Kidney (tissue), 13 donors: ENCODE measurements at regions not wholly inside any gene's neighbourhood (a gene's known extent, or its start where the extent isn't known, plus 50 kb on each side); places are given as distances from the start of the nearest gene placed in this dataset.

Source experiments
- DNase-seq, 5 donors: peaks; one replicate each; pipeline ENCODE4 v3.0.0-alpha.2; 2013 to 2020
- FAIRE-seq: peaks from 2 replicates; lab custom pipeline; 2012; peaks lifted over from hg19 to GRCh38; lab: Jason Lieb, UNC
- H3K27ac ChIP-seq, 2 donors: one replicate each; pipeline ENCODE4 v1.7.0; 2013; ENCODE audit warnings: low read depth in 2 of 2, low read length in 2 of 2, inconsistent platforms in 1 of 2
- H3K27me3 ChIP-seq: one replicate; pipeline ENCODE4 v1.7.1; 2013; ENCODE audit warnings: low read length, inconsistent platforms; ENCODE audit not compliant: control insufficient read depth, insufficient read depth
- H3K36me3 ChIP-seq, 3 donors: one replicate each; pipeline versions ENCODE4 v1.7.0 to v1.7.1; 2013; ENCODE audit warnings: low read length in 3 of 3, control low read depth in 1 of 3, inconsistent platforms in 1 of 3; ENCODE audit not compliant: insufficient read depth in 3 of 3, control insufficient read depth in 2 of 3
- H3K4me1 ChIP-seq, 3 donors: one replicate each; pipeline versions ENCODE4 v1.7.0 to v1.7.1; 2013; ENCODE audit warnings: low read length in 3 of 3, inconsistent platforms in 1 of 3, low read depth in 1 of 3; ENCODE audit not compliant: control insufficient read depth in 2 of 3, insufficient read depth in 2 of 3
- H3K4me3 ChIP-seq, 3 donors: one replicate each; pipeline versions ENCODE4 v1.7.0 to v1.8.1; 2013; ENCODE audit warnings: low read length in 3 of 3, control low read depth in 1 of 3, inconsistent platforms in 1 of 3
- H3K9ac ChIP-seq, 3 donors: one replicate each; pipeline versions ENCODE4 v1.7.0 to v1.7.1; 2013; ENCODE audit warnings: low read length in 3 of 3, control low read depth in 1 of 3, inconsistent platforms in 1 of 3
- H3K9me3 ChIP-seq, 3 donors: one replicate each; pipeline versions ENCODE4 v1.7.0 to v1.7.1; 2013; ENCODE audit warnings: low read length in 3 of 3, control low read depth in 1 of 3, inconsistent platforms in 1 of 3; ENCODE audit not compliant: control insufficient read depth in 2 of 3, insufficient read depth in 1 of 3
- intact Hi-C: fragments of 100-400 bp; cut with DNase I; formaldehyde crosslinking; loops from one replicate; pipeline ENCODE4 v1.11.1; 2022
- TF ChIP-seq, protein P1 (sequence below): IDR thresholded peaks from 3 replicates; pipeline ENCODE4 v1.5.1; 2012; ENCODE audit warnings: mild to moderate bottlenecking, moderate library complexity, borderline replicate concordance; ENCODE audit not compliant: insufficient read depth; ENCODE audit errors: extremely low read depth
- donor health status: control.
- donor health status: control.
- donor health status: control.
- donor health status: control.
- donor health status: control.
- donor health status: DM: yes; HTN: yes; CAD: no.
- donor health status: Normal renal cell carcinoma (clear cell type).

DNA sequence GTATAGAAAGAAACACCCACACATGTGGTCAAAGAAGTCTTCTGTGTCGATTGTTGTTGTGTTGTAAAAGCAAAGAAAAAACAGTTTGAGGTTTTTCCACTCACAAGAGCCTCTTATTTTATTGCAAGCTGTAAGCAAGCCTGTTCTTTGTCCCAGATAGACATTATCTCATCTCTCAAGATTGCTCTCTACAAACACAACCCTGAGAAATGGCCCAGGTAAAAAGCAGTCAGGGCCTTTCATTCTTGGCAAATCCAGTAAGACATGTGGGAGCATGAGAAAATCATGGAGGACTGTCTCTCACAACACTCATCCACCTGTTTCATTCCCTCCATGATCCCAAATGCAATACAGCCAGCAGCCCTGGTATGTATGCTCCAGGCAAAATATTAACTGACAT is 286.6 kb upstream of the POU5F2 start:
- no peaks in the 10 kb centered on the region for H3K9me3 ChIP-seq
- no peak overlapping the region for H3K9ac ChIP-seq
- H3K4me3 ChIP-seq = no peak overlapping the region
- H3K36me3 ChIP-seq = no peaks in the 10 kb centered on the region
- intact Hi-C loops = no loop called here
- no peaks in the 10 kb centered on the region for H3K4me1 ChIP-seq
- no peaks in the 10 kb centered on the region for H3K27me3 ChIP-seq
- FAIRE-seq (no peak), DNase-seq (no peak)
- TF ChIP-seq, protein P1, sequence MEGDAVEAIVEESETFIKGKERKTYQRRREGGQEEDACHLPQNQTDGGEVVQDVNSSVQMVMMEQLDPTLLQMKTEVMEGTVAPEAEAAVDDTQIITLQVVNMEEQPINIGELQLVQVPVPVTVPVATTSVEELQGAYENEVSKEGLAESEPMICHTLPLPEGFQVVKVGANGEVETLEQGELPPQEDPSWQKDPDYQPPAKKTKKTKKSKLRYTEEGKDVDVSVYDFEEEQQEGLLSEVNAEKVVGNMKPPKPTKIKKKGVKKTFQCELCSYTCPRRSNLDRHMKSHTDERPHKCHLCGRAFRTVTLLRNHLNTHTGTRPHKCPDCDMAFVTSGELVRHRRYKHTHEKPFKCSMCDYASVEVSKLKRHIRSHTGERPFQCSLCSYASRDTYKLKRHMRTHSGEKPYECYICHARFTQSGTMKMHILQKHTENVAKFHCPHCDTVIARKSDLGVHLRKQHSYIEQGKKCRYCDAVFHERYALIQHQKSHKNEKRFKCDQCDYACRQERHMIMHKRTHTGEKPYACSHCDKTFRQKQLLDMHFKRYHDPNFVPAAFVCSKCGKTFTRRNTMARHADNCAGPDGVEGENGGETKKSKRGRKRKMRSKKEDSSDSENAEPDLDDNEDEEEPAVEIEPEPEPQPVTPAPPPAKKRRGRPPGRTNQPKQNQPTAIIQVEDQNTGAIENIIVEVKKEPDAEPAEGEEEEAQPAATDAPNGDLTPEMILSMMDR = no peak
- H3K27ac ChIP-seq = no peak overlapping the region

DNA sequence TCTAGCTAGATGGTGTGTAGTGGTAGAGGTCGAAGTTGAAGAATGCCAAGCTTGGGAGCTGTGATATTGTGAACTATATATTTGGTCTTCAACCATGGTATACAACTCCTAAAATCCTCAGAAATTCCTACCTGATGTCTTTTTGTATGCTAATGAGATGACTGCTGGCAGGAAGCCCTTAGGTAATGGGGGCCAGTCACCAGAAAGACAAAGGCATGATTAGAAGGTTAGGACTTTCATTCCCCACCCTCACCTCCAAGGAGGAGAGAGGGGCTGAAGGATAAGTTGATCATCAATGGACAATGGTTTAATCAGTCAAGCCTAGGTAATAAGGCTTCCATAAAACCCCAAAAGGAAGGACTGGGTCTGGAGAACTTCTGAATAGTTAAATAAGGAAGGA is 285.7 kb upstream of the POU5F2 start:
- DNase-seq (no peak), FAIRE-seq (no peak)
- Histone ChIP-seq H3K9me3 (no peaks in the 10 kb centered on the region), H3K9ac (no peak overlapping the region), H3K4me1 (no peaks in the 10 kb centered on the region), H3K27me3 (no peaks in the 10 kb centered on the region), H3K27ac (no peak overlapping the region), H3K4me3 (no peak overlapping the region), H3K36me3 (no peaks in the 10 kb centered on the region)
- intact Hi-C loops = no loop called here
- TF ChIP-seq, protein P1 = no peak

DNA sequence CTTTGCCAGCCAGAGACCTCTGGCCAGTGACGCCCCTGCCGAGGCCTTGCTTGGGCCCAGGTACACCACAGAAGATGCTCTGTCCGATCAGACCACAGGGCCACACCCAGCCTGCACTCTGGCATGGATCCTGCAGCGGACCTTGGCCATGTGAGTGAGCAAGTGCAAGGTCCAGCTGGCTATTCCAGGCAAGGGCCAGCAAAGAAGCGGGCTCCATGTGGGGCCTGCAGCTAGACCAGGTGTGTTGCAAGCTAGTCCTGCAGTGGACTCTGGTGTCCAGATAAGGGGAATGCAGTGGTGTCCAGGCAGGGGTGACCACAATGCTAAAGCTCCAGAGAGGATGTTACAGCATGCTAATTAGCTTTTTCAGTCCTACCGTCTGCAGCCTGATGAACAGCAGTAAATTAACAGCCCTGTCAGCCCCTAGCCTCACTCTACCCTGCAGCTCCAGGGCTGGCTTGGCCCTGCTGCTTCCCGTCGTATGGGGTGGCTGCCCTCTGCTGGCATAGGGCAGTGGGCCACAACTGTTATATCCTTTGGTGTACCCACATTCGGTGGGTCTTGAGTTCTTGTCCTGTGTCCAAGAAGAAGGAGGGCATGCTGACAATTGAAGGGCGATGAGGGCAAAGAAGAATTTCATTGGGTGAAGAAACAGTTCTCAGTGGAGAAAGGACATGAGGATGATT is 284.5 kb upstream of the POU5F2 start:
- Histone ChIP-seq H3K4me3 (no peak overlapping the region), H3K27ac (no peak overlapping the region), H3K27me3 (no peaks in the 10 kb centered on the region), H3K9ac (no peak overlapping the region), H3K9me3 (no peaks in the 10 kb centered on the region), H3K36me3 (no peaks in the 10 kb centered on the region), H3K4me1 (no peaks in the 10 kb centered on the region)
- TF ChIP-seq, protein P1 = no peak
- no peak for DNase-seq
- intact Hi-C loops = no loop called here
- no peak for FAIRE-seq

DNA sequence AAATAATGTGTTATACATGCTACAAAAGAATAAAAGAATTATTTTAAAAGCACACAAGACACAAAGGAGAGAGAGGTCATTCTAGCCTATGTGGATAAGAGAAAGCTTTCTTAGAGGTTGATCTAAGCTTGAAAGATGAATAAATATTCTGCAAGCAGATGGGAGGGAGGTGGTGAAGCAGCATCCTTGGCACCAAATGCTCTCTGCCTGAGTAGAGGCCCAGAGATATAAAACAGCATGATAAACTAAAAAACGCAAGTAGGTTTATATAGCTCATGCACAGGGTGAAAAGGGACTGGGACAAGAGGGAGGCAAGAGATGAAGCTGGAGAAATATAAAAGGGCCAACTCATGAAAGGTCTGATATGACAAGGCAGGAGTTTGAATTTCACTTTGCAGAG is 283.2 kb upstream of the POU5F2 start:
- intact Hi-C loops = no loop called here

More for the DNA sequence above, 283.2 kb upstream of the POU5F2 start:
- Histone ChIP-seq H3K9ac (no peak overlapping the region), H3K27me3 (no peaks in the 10 kb centered on the region), H3K9me3 (no peaks in the 10 kb centered on the region), H3K36me3 (no peaks in the 10 kb centered on the region), H3K4me3 (no peak overlapping the region), H3K27ac (no peak overlapping the region), H3K4me1 (no peaks in the 10 kb centered on the region)
- TF ChIP-seq, protein P1 = no peak
- DNase-seq = no peak
- no peak for FAIRE-seq
